Limb (tissue), 2 donors: ENCODE measurements at regions not wholly inside any gene's neighbourhood (a gene's known extent, or its start where the extent isn't known, plus 50 kb on each side); places are given as distances from the start of the nearest gene placed in this dataset.

Source experiments
- DNase-seq, 2 donors: peaks; one replicate each; pipeline ENCODE4 v3.0.0-alpha.2; 2016; ENCODE audit errors: extremely low spot score in 2 of 2

GRCh38 chr6:91029211-91029610 lies 442.3 kb upstream of the MAP3K7 start:
- peak; percentile 32 to 34 for DNase-seq

- DNase-seq: no peak
These were observed 436.7 kb upstream of the MAP3K7 start for GRCh38 chr6:91023529-91023928.

GRCh38 chr6:91020744-91021143 lies 433.9 kb upstream of the MAP3K7 start:
- DNase-seq: no peak

GRCh38 chr6:91018586-91018985 lies 431.7 kb upstream of the MAP3K7 start:
- no peak for DNase-seq

GRCh38 chr6:91013511-91013910 lies 426.6 kb upstream of the MAP3K7 start:
- DNase-seq: no peak

GRCh38 chr6:90997076-90997475 lies 410.2 kb upstream of the MAP3K7 start:
- DNase-seq: no peak

GRCh38 chr6:90993770-90994169 lies 406.9 kb upstream of the MAP3K7 start:
- DNase-seq: no peak

- no peak for DNase-seq
These were observed 402.9 kb upstream of the MAP3K7 start for GRCh38 chr6:90989763-90990162.

- DNase-seq: no peak
These were observed 397.2 kb upstream of the MAP3K7 start for GRCh38 chr6:90984066-90984465.

- DNase-seq: no peak
These were observed 396.6 kb upstream of the MAP3K7 start for GRCh38 chr6:90983462-90983861.

- no peak for DNase-seq
These were observed 395.7 kb upstream of the MAP3K7 start for GRCh38 chr6:90982581-90982980.

- no peak for DNase-seq
These were observed 395.2 kb upstream of the MAP3K7 start for GRCh38 chr6:90982051-90982450.

GRCh38 chr6:90978046-90978445 lies 391.2 kb upstream of the MAP3K7 start:
- no peak for DNase-seq

- DNase-seq: no peak
These were observed 390.6 kb upstream of the MAP3K7 start for GRCh38 chr6:90977513-90977912.

GRCh38 chr6:90976341-90976740 lies 389.5 kb upstream of the MAP3K7 start:
- DNase-seq: no peak

- no peak for DNase-seq
These were observed 388.9 kb upstream of the MAP3K7 start for GRCh38 chr6:90975741-90976140.

GRCh38 chr6:90973188-90973587 lies 386.3 kb upstream of the MAP3K7 start:
- no peak for DNase-seq

- no peak for DNase-seq
These were observed 383.8 kb upstream of the MAP3K7 start for GRCh38 chr6:90970672-90971071.

- DNase-seq: no peak
These were observed 380.6 kb upstream of the MAP3K7 start for GRCh38 chr6:90967471-90967870.

GRCh38 chr6:90960324-90960723 lies 373.5 kb upstream of the MAP3K7 start:
- no peak for DNase-seq

- DNase-seq: no peak
These were observed 368.4 kb upstream of the MAP3K7 start for GRCh38 chr6:90955246-90955645.

GRCh38 chr6:90953405-90954161 lies 366.7 kb upstream of the MAP3K7 start:
- DNase-seq: no peak

- no peak for DNase-seq
These were observed 365.3 kb upstream of the MAP3K7 start for GRCh38 chr6:90952176-90952575.

GRCh38 chr6:90948540-90948939 lies 361.7 kb upstream of the MAP3K7 start:
- DNase-seq: no peak
